GM18526 (cell line): ENCODE measurements at regions not wholly inside any gene's neighbourhood (a gene's known extent, or its start where the extent isn't known, plus 50 kb on each side); places are given as distances from the start of the nearest gene placed in this dataset.

Experiments used
- POLR2A ChIP-seq: IDR thresholded peaks from 3 replicates; pipeline ENCODE4 v1.6.1; 2011; ENCODE audit not compliant: insufficient read length; ENCODE audit errors: extremely low read depth

GRCh38 chr5:8176101-8176693 lies 307.2 kb downstream of the MTRR start:
- TF ChIP-seq POLR2A = no peak

DNA sequence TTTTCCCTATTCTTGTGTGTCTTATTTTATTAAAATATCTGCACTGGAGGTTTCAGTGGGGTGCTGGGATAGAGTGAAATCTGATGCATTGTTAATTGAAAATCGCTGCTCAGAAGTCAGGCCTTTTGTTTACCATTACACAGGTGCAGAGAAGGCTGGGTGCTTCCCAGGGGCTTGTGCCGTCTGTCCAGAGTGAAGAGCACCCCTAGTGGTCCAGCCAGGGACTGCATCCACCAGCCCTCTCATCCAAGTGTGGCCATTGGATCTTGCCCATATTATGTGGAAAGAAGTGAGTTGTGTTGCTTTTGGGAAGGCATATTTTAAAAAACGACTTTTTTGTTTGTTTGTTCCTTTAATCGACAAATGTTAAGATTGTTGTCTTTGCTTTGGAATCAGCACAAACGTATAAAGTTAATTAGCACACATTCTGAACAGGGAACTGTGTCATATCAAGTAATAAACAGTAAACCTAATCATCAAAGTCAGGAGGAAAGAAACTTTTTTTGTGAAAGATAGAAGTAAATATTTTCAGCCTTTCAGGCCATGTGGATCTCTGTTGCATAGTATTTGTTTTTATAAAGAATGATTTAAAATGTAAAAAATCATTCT lies 315.6 kb downstream of the MTRR start:
- no peak for TF ChIP-seq POLR2A

DNA sequence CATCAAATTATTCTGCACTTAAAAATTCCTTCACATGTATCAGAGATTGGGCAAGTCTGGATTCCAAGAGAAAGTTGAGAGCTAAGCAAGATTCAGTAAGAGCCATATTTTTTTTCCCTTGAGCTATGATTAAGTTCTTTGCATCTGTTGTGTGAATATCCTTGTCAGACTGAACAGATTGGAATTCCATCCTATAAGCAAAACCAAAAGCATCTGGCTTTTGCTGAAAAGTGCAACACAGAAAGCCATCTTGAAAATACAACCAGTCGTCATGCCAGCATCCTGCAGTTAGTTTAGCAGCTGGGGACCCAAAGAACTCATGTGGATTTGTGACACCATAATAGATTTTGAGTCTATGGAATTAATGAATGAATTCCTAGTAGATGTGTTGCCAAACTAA lies 316.9 kb downstream of the MTRR start:
- TF ChIP-seq POLR2A = no peak

DNA sequence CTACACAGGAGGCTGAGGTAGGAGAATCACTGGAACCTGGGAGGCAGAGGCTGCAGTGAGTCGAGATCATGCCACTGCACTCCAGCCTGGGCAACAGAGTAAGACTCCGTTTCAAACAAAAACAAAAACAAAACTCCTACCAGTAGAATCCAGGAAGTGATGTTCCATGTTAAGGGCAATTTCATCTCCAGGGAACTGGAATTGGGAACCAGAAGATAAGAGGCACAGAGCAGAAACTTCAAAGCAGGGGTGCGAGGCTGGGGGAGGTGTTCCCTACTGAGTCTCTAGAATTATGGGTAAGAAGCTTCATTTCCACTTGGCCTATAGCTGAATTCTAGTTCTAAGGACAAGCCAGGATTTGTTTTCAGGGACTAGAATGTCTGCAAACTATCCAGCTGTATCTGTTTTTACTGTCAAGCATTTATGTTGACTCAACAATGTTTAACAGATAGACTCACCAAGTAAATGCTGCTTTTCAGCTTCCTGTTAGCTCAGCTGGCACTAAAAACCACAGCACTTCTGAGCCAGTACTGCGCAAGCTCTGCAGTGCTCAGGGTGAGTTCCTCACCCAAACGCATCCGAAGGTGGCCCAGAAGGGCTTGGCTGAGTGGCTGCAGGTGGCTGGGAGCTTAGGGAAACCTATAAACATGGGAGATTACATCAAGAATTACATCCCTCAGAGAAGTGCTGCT lies 320.1 kb downstream of the MTRR start:
- TF ChIP-seq POLR2A = no peak

DNA sequence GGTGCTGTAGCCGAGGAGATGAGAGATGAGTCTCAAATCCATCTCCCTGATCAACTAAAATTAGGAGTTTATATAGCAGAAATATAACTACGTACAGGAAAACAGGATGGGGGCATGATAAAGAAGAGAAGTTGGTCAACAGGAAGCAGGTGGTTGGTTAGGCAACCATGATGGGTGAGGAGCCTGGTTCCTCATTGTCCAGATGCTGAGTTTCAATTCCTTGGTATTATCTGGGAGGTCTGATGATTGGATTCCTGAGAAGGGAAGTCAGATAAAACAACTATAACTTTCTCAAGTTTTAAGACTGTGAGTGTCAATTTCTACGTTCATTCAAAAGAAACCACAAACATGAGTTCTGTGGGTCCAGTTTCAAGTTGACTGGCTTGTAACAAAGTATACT lies 323.9 kb downstream of the MTRR start:
- no peak for TF ChIP-seq POLR2A

GRCh38 chr5:8196061-8196460 lies 327.1 kb downstream of the MTRR start:
- no peak for TF ChIP-seq POLR2A

GRCh38 chr5:8208307-8208706 lies 339.4 kb downstream of the MTRR start:
- no peak for TF ChIP-seq POLR2A

GRCh38 chr5:8209500-8209899 lies 340.6 kb downstream of the MTRR start:
- TF ChIP-seq POLR2A = no peak

GRCh38 chr5:8213701-8214240 lies 344.8 kb downstream of the MTRR start:
- TF ChIP-seq POLR2A = no peak

DNA sequence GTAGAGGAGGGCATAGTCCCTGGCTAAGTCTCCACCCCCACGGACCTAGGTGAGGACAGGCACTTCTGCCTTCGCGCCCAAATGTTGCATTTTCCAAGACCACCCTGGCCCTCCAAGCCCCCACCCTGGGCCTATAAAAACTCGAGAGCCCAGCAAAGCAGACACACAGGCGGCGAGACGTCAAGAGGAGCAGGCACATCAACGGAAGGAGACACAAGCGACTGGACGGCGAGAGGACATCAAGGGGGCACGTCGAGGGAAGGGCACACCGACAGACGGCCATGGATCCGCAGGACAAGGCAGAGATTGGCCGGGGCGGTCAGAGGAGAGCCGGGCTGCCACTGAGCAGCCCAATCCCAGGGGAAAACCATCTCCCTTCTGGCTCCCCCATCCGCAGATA lies 348.0 kb downstream of the MTRR start:
- TF ChIP-seq POLR2A = no peak

DNA sequence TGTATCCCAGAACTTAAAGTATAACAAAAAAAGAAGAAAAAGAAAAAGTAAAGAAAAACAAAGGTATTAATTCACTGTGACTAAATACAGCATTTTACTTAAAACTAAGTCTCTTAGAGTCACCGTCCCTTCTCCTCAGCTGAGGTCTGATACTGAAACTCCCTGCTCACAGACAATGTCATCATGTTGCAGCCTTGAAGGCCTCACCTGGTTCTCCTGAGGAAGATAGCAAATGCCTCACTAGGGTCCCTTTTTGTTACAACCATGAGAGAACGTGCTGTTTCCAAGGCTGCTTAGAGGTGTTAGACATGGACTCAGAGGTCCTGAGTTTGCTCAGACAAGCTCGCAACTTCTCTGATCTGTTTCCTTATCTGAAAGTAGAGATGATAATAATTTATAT lies 357.2 kb downstream of the MTRR start:
- no peak for TF ChIP-seq POLR2A

DNA sequence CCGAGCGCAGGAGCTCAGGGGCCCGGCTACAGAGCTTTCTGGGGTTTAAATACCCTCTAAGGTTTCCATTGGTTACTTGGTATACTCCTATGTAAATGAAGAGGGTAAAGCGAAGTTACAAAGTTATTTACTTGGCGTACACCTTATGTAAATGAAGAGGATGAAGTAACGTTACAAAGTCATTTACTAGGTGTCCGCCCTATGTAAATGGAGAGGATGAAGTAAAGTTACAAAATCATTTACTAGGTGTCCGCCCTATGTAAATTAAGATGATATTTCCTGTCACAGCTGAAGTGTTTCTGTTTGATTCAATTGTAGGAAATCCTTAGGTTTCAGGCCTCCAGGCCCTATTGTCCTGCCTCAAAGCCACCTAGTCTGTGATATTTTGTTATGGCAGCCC lies 358.2 kb downstream of the MTRR start:
- TF ChIP-seq POLR2A = no peak

DNA sequence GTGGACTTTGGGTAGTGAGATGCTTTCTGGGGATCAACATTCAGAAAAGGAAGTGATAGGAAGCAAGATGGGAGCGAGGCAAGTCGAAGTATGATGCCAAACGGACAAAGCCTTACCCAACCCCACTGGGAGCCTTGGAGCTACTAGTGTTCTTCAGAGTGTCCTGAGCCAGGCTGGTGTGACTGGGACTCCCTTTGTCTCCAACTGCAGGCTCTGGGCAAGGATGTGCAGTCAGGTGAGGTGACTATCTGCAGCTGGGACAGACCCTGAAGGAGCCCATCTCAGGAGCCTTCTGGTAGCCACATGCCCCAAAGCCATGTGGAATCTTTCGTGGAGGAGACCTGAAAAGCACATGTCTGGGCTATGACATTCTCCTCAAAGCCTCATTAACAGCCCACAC lies 360.6 kb downstream of the MTRR start:
- TF ChIP-seq POLR2A = no peak

GRCh38 chr5:8230868-8231267 lies 361.9 kb downstream of the MTRR start:
- TF ChIP-seq POLR2A = no peak

GRCh38 chr5:8233479-8233878 lies 364.5 kb downstream of the MTRR start:
- TF ChIP-seq POLR2A = no peak

DNA sequence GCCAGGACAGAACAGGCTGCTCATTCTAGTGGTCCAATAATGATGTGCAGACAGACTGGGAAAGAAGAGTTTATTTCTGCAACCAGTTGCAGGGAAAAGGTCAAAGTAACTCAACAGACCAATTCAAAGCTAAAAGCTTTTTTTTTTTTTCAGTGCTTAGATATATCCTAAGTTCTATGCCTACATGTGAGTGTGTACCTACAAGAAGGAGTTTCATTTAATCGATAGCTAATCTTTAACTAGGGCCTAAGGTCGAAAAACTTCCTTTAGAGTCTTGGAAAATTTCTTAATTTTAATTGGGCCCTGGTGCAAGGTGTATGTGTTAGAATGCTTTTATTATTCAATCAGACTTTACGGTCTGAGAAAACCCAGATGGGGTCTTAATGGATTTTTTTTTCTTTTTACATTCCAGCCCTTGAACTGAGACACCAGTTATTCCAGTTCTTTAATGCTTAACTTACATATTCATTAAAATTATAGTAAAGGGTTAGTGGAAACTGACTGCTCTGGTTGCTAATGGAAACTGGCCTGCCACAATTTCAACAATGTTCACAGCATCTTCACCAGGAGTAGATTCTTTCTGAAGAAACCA lies 365.3 kb downstream of the MTRR start:
- no peak for TF ChIP-seq POLR2A
